ENCODE measurements at regions not wholly inside any gene's neighbourhood (a gene's known extent, or its start where the extent isn't known, plus 50 kb on each side); places are given as distances from the start of the nearest gene placed in this dataset.

DNA sequence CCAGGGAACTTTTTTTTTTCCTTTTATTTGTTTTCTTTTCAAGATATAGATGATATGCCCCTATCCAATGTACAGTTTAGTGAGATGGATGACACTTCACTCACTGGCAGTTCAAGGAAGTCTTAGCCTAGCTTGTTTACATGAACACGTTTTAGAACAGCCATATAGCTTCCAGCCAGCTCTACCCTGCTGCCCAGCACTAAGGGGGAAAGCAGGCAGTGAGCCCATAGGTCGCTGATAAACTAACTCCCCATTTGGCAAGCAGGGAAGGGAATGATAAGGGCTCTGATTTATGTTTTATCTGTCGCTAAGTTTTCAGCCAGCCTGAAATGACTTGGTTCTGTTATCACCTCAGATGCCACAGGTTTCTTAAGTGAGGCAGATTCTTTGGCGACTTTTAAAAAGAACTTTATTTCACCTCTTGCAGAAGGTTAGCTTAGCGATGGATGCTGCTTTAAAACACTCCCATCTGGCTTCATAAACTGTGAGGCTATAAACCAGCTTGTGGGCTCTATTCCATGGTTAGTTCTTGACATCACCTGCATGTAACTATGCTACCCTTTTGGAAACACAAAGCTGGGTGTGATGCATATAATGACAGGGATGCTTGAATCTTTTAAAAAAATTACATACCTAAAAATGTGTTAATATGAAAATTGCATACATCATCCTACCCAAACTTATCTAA is 348.4 kb downstream of the FBXO8 start:
- no peak overlapping the region for H3K4me3 ChIP-seq (ENCODE audit: low read depth, low read length)
- TF ChIP-seq, protein P1, sequence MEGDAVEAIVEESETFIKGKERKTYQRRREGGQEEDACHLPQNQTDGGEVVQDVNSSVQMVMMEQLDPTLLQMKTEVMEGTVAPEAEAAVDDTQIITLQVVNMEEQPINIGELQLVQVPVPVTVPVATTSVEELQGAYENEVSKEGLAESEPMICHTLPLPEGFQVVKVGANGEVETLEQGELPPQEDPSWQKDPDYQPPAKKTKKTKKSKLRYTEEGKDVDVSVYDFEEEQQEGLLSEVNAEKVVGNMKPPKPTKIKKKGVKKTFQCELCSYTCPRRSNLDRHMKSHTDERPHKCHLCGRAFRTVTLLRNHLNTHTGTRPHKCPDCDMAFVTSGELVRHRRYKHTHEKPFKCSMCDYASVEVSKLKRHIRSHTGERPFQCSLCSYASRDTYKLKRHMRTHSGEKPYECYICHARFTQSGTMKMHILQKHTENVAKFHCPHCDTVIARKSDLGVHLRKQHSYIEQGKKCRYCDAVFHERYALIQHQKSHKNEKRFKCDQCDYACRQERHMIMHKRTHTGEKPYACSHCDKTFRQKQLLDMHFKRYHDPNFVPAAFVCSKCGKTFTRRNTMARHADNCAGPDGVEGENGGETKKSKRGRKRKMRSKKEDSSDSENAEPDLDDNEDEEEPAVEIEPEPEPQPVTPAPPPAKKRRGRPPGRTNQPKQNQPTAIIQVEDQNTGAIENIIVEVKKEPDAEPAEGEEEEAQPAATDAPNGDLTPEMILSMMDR (IDR thresholded peaks at IDR 0.05; ENCODE audit: low read depth, low read length) = no peak

DNA sequence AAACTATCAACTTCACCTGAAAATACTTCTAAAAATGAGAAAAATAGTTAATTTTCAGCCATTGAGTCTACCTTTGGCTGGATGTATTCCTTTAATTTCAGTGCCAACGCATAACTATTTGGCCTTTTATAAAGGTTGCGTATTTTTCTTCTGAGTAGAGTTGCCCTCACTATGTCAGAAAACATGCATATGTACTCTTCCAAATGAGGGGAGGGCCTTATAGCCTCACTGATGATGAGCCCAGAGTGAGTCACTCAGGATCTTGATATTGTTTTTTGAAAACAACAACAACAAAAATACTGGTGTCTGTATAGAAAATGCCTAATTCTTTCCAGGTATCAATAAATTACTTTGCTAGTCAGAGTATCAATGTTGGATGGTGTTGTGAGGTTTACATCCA is 349.3 kb downstream of the FBXO8 start:
- no peak overlapping the region for H3K4me3 ChIP-seq (ENCODE audit: low read depth, low read length)
- TF ChIP-seq, protein P1 (IDR thresholded peaks at IDR 0.05; ENCODE audit: low read depth, low read length) = no peak

DNA sequence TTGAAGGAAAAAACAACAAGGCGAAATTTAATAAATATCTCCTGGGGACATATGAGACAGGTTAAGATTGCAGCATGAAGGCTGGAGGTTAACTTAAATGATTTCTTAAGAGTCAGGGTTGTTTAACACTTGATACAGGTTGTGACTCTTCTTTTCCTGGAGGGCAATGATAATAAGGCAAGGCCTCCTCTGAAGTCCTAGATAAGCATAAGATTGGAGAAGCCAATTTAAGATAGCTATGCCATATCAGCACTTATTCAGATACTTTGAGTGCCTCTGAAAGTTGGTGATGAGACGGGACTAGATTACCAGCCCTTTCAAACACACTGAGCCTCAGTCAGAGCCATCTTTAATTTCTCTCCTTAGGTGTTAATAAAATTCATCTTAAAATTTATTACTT is 350.8 kb downstream of the FBXO8 start:
- no peak overlapping the region for H3K4me3 ChIP-seq (ENCODE audit: low read depth, low read length)
- TF ChIP-seq, protein P1 (IDR thresholded peaks at IDR 0.05; ENCODE audit: low read depth, low read length) = no peak

DNA sequence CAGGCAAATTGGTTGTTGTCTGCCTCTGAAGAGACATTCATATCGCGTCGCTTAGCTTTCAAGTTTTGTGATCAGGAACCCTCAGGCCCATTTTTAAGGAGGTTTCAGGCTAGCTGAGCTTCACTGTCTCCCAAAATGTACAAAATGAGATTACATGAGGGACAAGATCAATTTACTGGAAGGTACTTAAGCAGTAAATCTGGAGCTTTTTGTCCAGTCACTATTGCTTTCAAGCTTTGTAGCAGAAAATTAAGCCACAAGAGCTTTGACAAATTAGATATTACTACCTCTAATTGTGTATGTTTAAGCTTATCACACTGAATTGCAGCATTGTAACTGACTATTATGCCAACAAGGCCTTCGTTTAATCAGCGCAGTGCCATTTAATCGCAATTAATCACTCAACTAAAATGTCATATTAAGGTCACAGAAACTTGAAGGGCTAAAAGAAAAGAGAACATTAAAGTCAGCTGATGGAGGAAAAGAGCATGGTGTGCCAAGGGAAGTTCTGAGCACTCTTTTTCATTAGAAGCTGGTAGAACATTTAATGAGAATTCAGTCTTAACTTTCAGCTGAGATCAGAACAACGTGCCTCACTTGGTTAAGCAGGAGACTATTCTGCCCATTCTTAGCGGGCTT is 353.0 kb downstream of the FBXO8 start:
- TF ChIP-seq, protein P1 (IDR thresholded peaks at IDR 0.05; ENCODE audit: low read depth, low read length) = no peak
- no peak overlapping the region for H3K4me3 ChIP-seq (ENCODE audit: low read depth, low read length)

DNA sequence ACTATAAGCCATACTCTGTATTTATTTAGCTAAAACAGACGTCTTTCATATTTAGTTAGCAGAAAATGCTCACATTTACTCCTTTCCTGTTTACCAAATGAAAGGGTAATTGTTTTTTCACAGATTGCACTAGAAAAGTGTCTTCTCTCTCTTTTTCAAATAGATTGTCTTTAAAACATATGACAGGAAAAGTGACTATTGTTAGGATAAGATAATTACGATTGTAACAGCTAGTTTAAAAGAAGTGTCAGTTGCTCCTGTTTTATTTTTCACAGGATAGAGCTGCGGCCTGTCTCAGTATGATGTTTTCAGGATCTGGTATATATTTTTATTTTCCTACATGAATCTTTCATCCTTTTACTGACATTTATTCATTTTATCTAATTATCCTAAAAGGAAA is 353.5 kb downstream of the FBXO8 start:
- H3K4me3 ChIP-seq (ENCODE audit: low read depth, low read length) = no peak overlapping the region
- TF ChIP-seq, protein P1 (IDR thresholded peaks at IDR 0.05; ENCODE audit: low read depth, low read length) = no peak

DNA sequence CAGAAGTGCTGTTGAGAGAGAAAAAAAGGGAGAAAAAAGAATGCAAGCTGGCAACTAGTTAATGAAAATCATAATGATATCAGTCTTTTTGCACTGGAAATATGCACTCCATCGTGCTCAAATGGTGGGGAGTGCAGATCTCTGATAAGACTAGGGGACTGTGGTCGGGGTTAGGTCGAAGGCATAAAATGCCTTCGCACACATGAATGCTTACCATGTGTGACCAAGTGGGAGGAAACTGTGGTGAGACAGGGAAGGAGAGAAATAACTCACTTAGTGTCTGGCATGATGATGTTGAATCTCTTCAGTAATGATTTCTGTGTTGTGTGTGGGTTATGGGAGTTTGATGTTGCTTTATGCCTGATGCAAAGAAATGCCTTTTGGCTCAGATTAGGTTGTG is 358.9 kb downstream of the FBXO8 start:
- TF ChIP-seq, protein P1 (IDR thresholded peaks at IDR 0.05; ENCODE audit: low read depth, low read length) = no peak
- H3K4me3 ChIP-seq (ENCODE audit: low read depth, low read length) = no peak overlapping the region

DNA sequence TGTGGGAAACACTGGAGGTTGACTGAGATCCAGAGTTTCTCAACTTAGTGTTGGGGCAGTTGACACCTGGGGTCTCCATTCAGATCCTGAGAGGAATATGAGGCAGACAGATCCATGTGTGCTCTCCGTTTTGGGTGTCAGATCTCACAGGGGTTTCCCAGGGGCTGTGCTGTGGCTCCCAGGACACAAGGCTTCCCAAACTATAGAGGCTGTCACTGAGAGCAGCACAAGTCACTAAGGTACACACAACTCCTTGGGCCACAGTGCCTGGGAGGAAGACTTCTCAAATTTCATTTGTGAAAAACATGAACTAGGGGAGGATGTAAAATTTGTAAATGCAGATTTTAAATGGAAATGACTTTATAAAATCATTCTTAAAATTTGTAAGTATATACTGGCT is 363.6 kb downstream of the FBXO8 start:
- TF ChIP-seq, protein P1 (IDR thresholded peaks at IDR 0.05; ENCODE audit: low read depth, low read length) = no peak
- no peak overlapping the region for H3K4me3 ChIP-seq (ENCODE audit: low read depth, low read length)

All from WI38 (cell line).